H1 (cell line): ENCODE measurements at regions not wholly inside any gene's neighbourhood (a gene's known extent, or its start where the extent isn't known, plus 50 kb on each side); places are given as distances from the start of the nearest gene placed in this dataset.

ENCODE experiments used
- CTCF ChIA-PET: fragments of 300-600 bp; sonication (Branson Sonifier 250); formaldehyde crosslinking; loops from one replicate; lab custom pipeline; 2021; ENCODE audit not compliant: partially characterized antibody; lab: Charles Lee
- POLR2A ChIA-PET: fragments of 300-600 bp; sonication (Branson Sonifier 250); formaldehyde crosslinking; loops from one replicate; lab custom pipeline; 2021; ENCODE audit warnings: inconsistent platforms; ENCODE audit not compliant: partially characterized antibody; lab: Charles Lee
- DNase-seq, 2 experiments: peaks; one replicate each; pipeline versions ENCODE4 v3.0.0 to v3.0.0-alpha.2; 2010 to 2022; ENCODE audit warnings: low spot score in 2 of 2, low read depth in 1 of 2, mixed read lengths in 1 of 2
- FAIRE-seq: peaks from 2 replicates; lab custom pipeline; 2011; peaks lifted over from hg19 to GRCh38; lab: Jason Lieb, UNC
- H2AFZ ChIP-seq: 2 replicates; pipeline ENCODE4 v1.8.1; 2012; ENCODE audit warnings: low read length, inconsistent platforms
- H2AK5ac ChIP-seq: 2 replicates; pipeline ENCODE4 v1.6.1; 2013; ENCODE audit warnings: low read depth, low read length
- H2BK120ac ChIP-seq: replicated peaks from 2 replicates; pipeline ENCODE3; 2013; ENCODE audit warnings: low read depth, low read length, inconsistent platforms
- H2BK12ac ChIP-seq: 2 replicates; pipeline ENCODE4 v1.6.1; 2013; ENCODE audit warnings: low read depth, low read length
- H2BK15ac ChIP-seq: 2 replicates; pipeline ENCODE4 v1.6.1; 2013; ENCODE audit warnings: low read length
- H2BK20ac ChIP-seq: 2 replicates; pipeline ENCODE4 v1.6.1; 2013; ENCODE audit warnings: low read length
- H2BK5ac ChIP-seq: 2 replicates; pipeline ENCODE4 v1.6.1; 2013; ENCODE audit warnings: low read depth, low read length
- H3K14ac ChIP-seq: 2 replicates; pipeline ENCODE4 v1.6.1; 2013; ENCODE audit warnings: inconsistent platforms; ENCODE audit not compliant: insufficient read length
- H3K18ac ChIP-seq: 2 replicates; pipeline ENCODE4 v1.6.1; 2013; ENCODE audit warnings: low read length; ENCODE audit errors: extremely low read depth
- H3K23ac ChIP-seq: 2 replicates; pipeline ENCODE4 v1.6.1; 2013; ENCODE audit warnings: inconsistent platforms; ENCODE audit not compliant: insufficient read length
- H3K23me2 ChIP-seq: 2 replicates; pipeline ENCODE4 v1.6.1; 2013; ENCODE audit warnings: low read depth, low read length
- H3K27ac ChIP-seq: 2 replicates; pipeline ENCODE4 v1.6.1; 2011; ENCODE audit warnings: low read depth, low read length, inconsistent platforms
- H3K27me3 ChIP-seq, 4 experiments: replicated peaks in 1 of 4; 1 replicate in 1 of 4; 2 replicates in 3 of 4; pipeline versions ENCODE4 v1.6.1 to v1.8.1; 2011 to 2013; ENCODE audit warnings: low read length in 3 of 4, mild to moderate bottlenecking in 3 of 4, inconsistent platforms in 2 of 4, mixed read lengths in 2 of 4, moderate library complexity in 1 of 4; ENCODE audit not compliant: control insufficient read depth in 3 of 4, insufficient read depth in 3 of 4; ENCODE audit errors: extremely low read depth in 1 of 4
- H3K36me3 ChIP-seq, 4 experiments: 2 replicates each; pipeline versions ENCODE4 v1.6.1 to v1.8.1; 2011 to 2013; ENCODE audit warnings: mild to moderate bottlenecking in 4 of 4, low read length in 3 of 4, moderate library complexity in 2 of 4, control low read depth in 1 of 4, inconsistent platforms in 1 of 4; ENCODE audit not compliant: insufficient read depth in 4 of 4, control insufficient read depth in 2 of 4
- H3K4ac ChIP-seq: replicated peaks from 2 replicates; pipeline ENCODE3; 2013; ENCODE audit warnings: low read length, low read depth, mixed read lengths, inconsistent platforms; ENCODE audit not compliant: insufficient read length
- H3K4me1 ChIP-seq, 4 experiments: replicated peaks in 1 of 4; 1 replicate in 1 of 4; 2 replicates in 3 of 4; pipeline versions ENCODE4 v1.6.1 to v1.8.1; 2011 to 2013; ENCODE audit warnings: low read length in 3 of 4, inconsistent platforms in 2 of 4, mixed read lengths in 1 of 4; ENCODE audit not compliant: insufficient read depth in 4 of 4, control insufficient read depth in 3 of 4
- H3K4me2 ChIP-seq, 2 experiments: 2 replicates each; pipeline versions ENCODE4 v1.6.1 to v1.8.1; 2011 to 2013; ENCODE audit warnings: low read depth in 2 of 2, low read length in 2 of 2, control low read depth in 1 of 2, inconsistent platforms in 1 of 2, mild to moderate bottlenecking in 1 of 2; ENCODE audit not compliant: insufficient read depth in 1 of 2
- H3K4me3 ChIP-seq, 4 experiments: fragments of 200-600, 300-600 bp in 1 of 4; sonication (generic), shearing (Covaris generic), sonication (Bioruptor Twin) in 1 of 4; 2 replicates each; pipeline versions ENCODE4 v1.5.1 to v1.8.1; 2011 to 2016; ENCODE audit warnings: low read length in 4 of 4, low read depth in 3 of 4, control low read depth in 2 of 4, inconsistent platforms in 2 of 4, mild to moderate bottlenecking in 2 of 4, mixed read lengths in 1 of 4, moderate library complexity in 1 of 4; ENCODE audit not compliant: insufficient read depth in 2 of 4; ENCODE audit errors: extremely low read depth in 1 of 4
- H3K56ac ChIP-seq: replicated peaks from 2 replicates; pipeline ENCODE3; 2013; ENCODE audit warnings: low read depth, mild to moderate bottlenecking, mixed read lengths, low read length, inconsistent platforms; ENCODE audit not compliant: insufficient read length
- H3K79me1 ChIP-seq: 2 replicates; pipeline ENCODE4 v1.6.1; 2013; ENCODE audit warnings: low read depth, low read length, control low read depth
- H3K79me2 ChIP-seq, 2 experiments: 2 replicates each; pipeline versions ENCODE4 v1.6.1 to v1.8.1; 2012 to 2013; ENCODE audit warnings: low read length in 2 of 2, mild to moderate bottlenecking in 2 of 2, inconsistent platforms in 1 of 2; ENCODE audit not compliant: insufficient read depth in 2 of 2, control insufficient read depth in 1 of 2
- H3K9ac ChIP-seq, 4 experiments: replicated peaks in 1 of 4; 1 replicate in 1 of 4; 2 replicates in 3 of 4; pipeline versions ENCODE4 v1.6.1 to v1.8.1; 2011 to 2013; ENCODE audit warnings: low read depth in 3 of 4, low read length in 3 of 4, control low read depth in 2 of 4, mild to moderate bottlenecking in 2 of 4, moderate library complexity in 2 of 4, inconsistent platforms in 1 of 4; ENCODE audit errors: extremely low read depth in 1 of 4
- H3K9me3 ChIP-seq, 2 experiments: 2 replicates each; pipeline versions ENCODE4 v1.6.1 to v1.8.1; 2012 to 2013; ENCODE audit warnings: mild to moderate bottlenecking in 2 of 2, moderate library complexity in 2 of 2, control low read depth in 1 of 2, inconsistent platforms in 1 of 2, low read depth in 1 of 2, low read length in 1 of 2, mixed read lengths in 1 of 2; ENCODE audit not compliant: insufficient read depth in 2 of 2
- H4K20me1 ChIP-seq, 2 experiments: replicated peaks in 1 of 2; 2 replicates each; pipeline versions ENCODE3 to v1.8.1; 2011 to 2013; ENCODE audit warnings: inconsistent platforms in 2 of 2, low read length in 2 of 2, mild to moderate bottlenecking in 1 of 2; ENCODE audit not compliant: insufficient read depth in 2 of 2, control insufficient read depth in 1 of 2
- H4K5ac ChIP-seq: 2 replicates; pipeline ENCODE4 v1.6.1; 2013; ENCODE audit warnings: low read length, low read depth, mixed read lengths, inconsistent platforms; ENCODE audit not compliant: insufficient read length
- H4K8ac ChIP-seq: 2 replicates; pipeline ENCODE4 v1.8.0; 2013; ENCODE audit warnings: mild to moderate bottlenecking, moderate library complexity, low read length, inconsistent platforms; ENCODE audit not compliant: insufficient read depth; ENCODE audit errors: extremely low read depth
- H4K91ac ChIP-seq: replicated peaks from 2 replicates; pipeline ENCODE3; 2013; ENCODE audit warnings: low read length, mixed read lengths, inconsistent platforms; ENCODE audit not compliant: insufficient read length
- ASH2L ChIP-seq: fragments of 200-600, 300-600 bp; sonication (generic); IDR thresholded peaks from one replicate; pipeline ENCODE4 v1.7.1; 2017; ENCODE audit warnings: low read length
- BCL11A ChIP-seq, 2 experiments: IDR thresholded peaks; one replicate each; pipeline ENCODE4 v1.6.1; 2011; ENCODE audit warnings: low read depth in 2 of 2, low read length in 2 of 2, mild to moderate bottlenecking in 2 of 2
- CEBPB ChIP-seq: IDR thresholded peaks from 2 replicates; pipeline ENCODE4 v1.6.1; 2012; ENCODE audit warnings: low read depth, low read length
- E2F6 ChIP-seq: IDR thresholded peaks from 2 replicates; pipeline ENCODE4 v1.6.1; 2012; ENCODE audit warnings: inconsistent platforms
- EGR1 ChIP-seq: IDR thresholded peaks from 2 replicates; pipeline ENCODE4 v1.6.1; 2011; ENCODE audit warnings: low read depth, low read length, borderline replicate concordance
- EZH2 ChIP-seq: fragments of 200-600 bp; sonication (generic); IDR thresholded peaks from 2 replicates; pipeline ENCODE4 v1.7.1; 2012; ENCODE audit warnings: low read depth, mild to moderate bottlenecking, moderate library complexity, low read length, inconsistent platforms; ENCODE audit not compliant: severe bottlenecking
- KDM1A ChIP-seq: fragments of 200-600, 300-600 bp; sonication (generic); IDR thresholded peaks from 2 replicates; pipeline ENCODE4 v1.7.1; 2016; ENCODE audit warnings: mild to moderate bottlenecking, low read length, borderline replicate concordance
- NRF1 ChIP-seq: IDR thresholded peaks from 2 replicates; pipeline ENCODE4 v1.6.1; 2011; ENCODE audit warnings: mild to moderate bottlenecking, low read depth, low read length, improper control_type of control experiment
- POU5F1 ChIP-seq: IDR thresholded peaks from 2 replicates; pipeline ENCODE4 v1.6.1; 2011; ENCODE audit warnings: low read depth, mild to moderate bottlenecking, low read length, moderate library complexity
- RFX5 ChIP-seq: IDR thresholded peaks from 2 replicates; pipeline ENCODE4 v1.6.1; 2011; ENCODE audit warnings: low read depth, low read length, improper control_type of control experiment, borderline replicate concordance
- SIN3A ChIP-seq, 2 experiments: IDR thresholded peaks in 1 of 2; conservative IDR thresholded peaks in 1 of 2; 2 replicates each; pipeline ENCODE4 v1.6.1; 2011 to 2012; ENCODE audit warnings: low read length in 2 of 2, improper control_type of control experiment in 1 of 2, low read depth in 1 of 2, mild to moderate bottlenecking in 1 of 2
- SIRT6 ChIP-seq: IDR thresholded peaks from one replicate; pipeline ENCODE4 v1.7.1; 2012; ENCODE audit warnings: low read length, inconsistent platforms
- TBP ChIP-seq: IDR thresholded peaks from 2 replicates; pipeline ENCODE4 v1.6.1; 2011; ENCODE audit warnings: low read depth, low read length, improper control_type of control experiment
- YY1 ChIP-seq: IDR thresholded peaks from 2 replicates; pipeline ENCODE4 v1.6.1; 2011; ENCODE audit warnings: low read depth, mild to moderate bottlenecking, low read length
- WGBS, 2 experiments: shearing (Covaris generic) in 1 of 2; methylation state at CpG; one replicate each; pipeline versions ENCODE4 v1.1.6 to v1.1.7; 2013 to 2015; ENCODE audit warnings: low lambda C conversion rate in 2 of 2, mixed read lengths in 2 of 2, inconsistent platforms in 1 of 2, low coverage in 1 of 2, missing lambda C conversion rate in 1 of 2; ENCODE audit not compliant: insufficient replicate concordance in 2 of 2, insufficient coverage in 1 of 2, insufficient read length in 1 of 2; ENCODE audit errors: extremely low coverage in 1 of 2, missing lambda C conversion rate in 1 of 2; 5-methylcytosine and 5-hydroxymethylcytosine counted together

GRCh38 chr7:138382862-138383565, 77.0 kb upstream of the TRIM24 start:
- ChIA-PET CTCF (interaction anchor here (0.6 kb wide), 2 partner anchors 13 to 175 kb away, joined by 3 to 4 read pairs; no protein-coding TSS in a partner anchor), POLR2A (no interaction called here)
- no peaks in the 10 kb centered on the region for H4K20me1 ChIP-seq
- H2BK12ac ChIP-seq = no peak overlapping the region
- no peak overlapping the region for H2AK5ac ChIP-seq
- H3K23ac ChIP-seq = no peak overlapping the region
- no peak overlapping the region for H3K14ac ChIP-seq
- H2BK120ac ChIP-seq = no peak overlapping the region
- H2AFZ ChIP-seq = no peak overlapping the region
- no peak for FAIRE-seq
- H3K36me3 ChIP-seq = no peaks in the 10 kb centered on the region; a peak in 1 of 8 replicates
- no peaks in the 10 kb centered on the region for H3K79me2 ChIP-seq
- no peaks in the 10 kb centered on the region for H3K23me2 ChIP-seq
- H3K4ac ChIP-seq = no peak overlapping the region
- H3K4me3 ChIP-seq = no peak overlapping the region
- no peak overlapping the region for H3K56ac ChIP-seq
- H3K79me1 ChIP-seq = no peaks in the 10 kb centered on the region
- H4K5ac ChIP-seq = no peak overlapping the region
- no peak overlapping the region for H3K18ac ChIP-seq
- no peak overlapping the region for H2BK5ac ChIP-seq
- H2BK20ac ChIP-seq = no peak overlapping the region
- no peak overlapping the region for H2BK15ac ChIP-seq
- 88% methylated on average over 2 of the region's 2 CpGs; no CpG with 5 or more reads in 1 of the 2 experiments for WGBS, 2 experiments
- no peak overlapping the region for H4K91ac ChIP-seq
- H3K4me1 ChIP-seq = no peaks in the 10 kb centered on the region
- no peak overlapping the region for H4K8ac ChIP-seq
- no peak overlapping the region for H3K4me2 ChIP-seq
- H3K27me3 ChIP-seq = no peaks in the 10 kb centered on the region
- H3K27ac ChIP-seq = no peak overlapping the region
- H3K9ac ChIP-seq = no peak overlapping the region
- no peak for DNase-seq
- peaks cover 5 to 7% of the 10 kb centered on the region in 2 experiments for H3K9me3 ChIP-seq
- TF ChIP-seq RFX5 = no peak
- no peak for TF ChIP-seq EGR1
- TF ChIP-seq YY1 = no peak
- no peak for TF ChIP-seq SIN3A (conservative IDR thresholded peaks at IDR 0.05 in 1 of 2, IDR thresholded peaks at IDR 0.05 in 1 of 2; ENCODE audit: low read depth in 1 of 2, low read length in 2 of 2)
- TF ChIP-seq NRF1 = no peak
- no peak for TF ChIP-seq E2F6
- TF ChIP-seq EZH2 = no peak
- no peak for TF ChIP-seq ASH2L
- no peak for TF ChIP-seq KDM1A
- no peak for TF ChIP-seq BCL11A (IDR thresholded peaks at IDR 0.05; ENCODE audit: low read depth in 2 of 2, low read length in 2 of 2)
- no peak for TF ChIP-seq POU5F1
- no peak for TF ChIP-seq TBP
- no peak for TF ChIP-seq CEBPB
- no peak for TF ChIP-seq SIRT6
